GM13976 (cell line): ENCODE measurements at regions not wholly inside any gene's neighbourhood (a gene's known extent, or its start where the extent isn't known, plus 50 kb on each side); places are given as distances from the start of the nearest gene placed in this dataset.

ENCODE experiments used
- DNase-seq: peaks from one replicate; pipeline ENCODE4 v3.0.0; 2012; ENCODE audit warnings: low spot score
- in situ Hi-C: fragments of 300-500 bp; cut with MboI; formaldehyde crosslinking; loops from one replicate; pipeline ENCODE4 v1.12.0; 2022; ENCODE audit warnings: low sequenced_read_pairs, mixed read lengths, inconsistent platforms; ENCODE audit not compliant: unreplicated experiment
- TF ChIP-seq, protein P1 (sequence below): IDR thresholded peaks from 2 replicates; pipeline ENCODE4 v1.5.1; 2012; ENCODE audit warnings: borderline replicate concordance, mild to moderate bottlenecking; ENCODE audit not compliant: insufficient read depth; ENCODE audit errors: extremely low read depth, missing control alignments, control extremely low read depth

DNA sequence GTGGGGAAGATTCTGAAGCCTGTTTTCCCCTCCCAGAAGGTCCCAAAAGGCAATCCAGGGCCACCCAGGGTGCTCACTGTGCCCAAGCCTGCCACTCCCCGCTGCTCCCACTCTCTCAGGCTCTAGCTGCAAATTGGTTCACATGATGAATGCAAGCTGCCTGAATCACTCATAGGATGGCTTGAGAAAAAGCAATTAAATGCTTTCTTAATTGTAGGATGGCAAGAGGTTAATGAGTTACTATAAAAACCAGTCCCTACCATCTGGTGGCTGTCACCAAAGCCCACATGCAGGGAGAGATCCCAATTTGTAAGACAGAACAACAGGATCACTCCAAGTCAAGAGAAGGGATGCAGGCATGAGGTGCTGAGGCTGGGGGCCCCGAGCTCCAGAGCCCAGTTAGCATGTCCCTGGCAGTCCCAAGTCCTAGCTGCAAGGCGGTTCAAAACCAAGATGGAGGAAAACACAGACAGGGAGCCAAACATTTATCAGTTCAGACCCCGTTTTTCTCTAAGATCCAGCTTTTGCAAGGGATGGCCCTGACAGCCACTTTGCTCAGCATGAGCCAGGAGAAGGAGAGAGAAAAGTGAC is 207.1 kb downstream of the UACA start:
- TF ChIP-seq, protein P1, sequence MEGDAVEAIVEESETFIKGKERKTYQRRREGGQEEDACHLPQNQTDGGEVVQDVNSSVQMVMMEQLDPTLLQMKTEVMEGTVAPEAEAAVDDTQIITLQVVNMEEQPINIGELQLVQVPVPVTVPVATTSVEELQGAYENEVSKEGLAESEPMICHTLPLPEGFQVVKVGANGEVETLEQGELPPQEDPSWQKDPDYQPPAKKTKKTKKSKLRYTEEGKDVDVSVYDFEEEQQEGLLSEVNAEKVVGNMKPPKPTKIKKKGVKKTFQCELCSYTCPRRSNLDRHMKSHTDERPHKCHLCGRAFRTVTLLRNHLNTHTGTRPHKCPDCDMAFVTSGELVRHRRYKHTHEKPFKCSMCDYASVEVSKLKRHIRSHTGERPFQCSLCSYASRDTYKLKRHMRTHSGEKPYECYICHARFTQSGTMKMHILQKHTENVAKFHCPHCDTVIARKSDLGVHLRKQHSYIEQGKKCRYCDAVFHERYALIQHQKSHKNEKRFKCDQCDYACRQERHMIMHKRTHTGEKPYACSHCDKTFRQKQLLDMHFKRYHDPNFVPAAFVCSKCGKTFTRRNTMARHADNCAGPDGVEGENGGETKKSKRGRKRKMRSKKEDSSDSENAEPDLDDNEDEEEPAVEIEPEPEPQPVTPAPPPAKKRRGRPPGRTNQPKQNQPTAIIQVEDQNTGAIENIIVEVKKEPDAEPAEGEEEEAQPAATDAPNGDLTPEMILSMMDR, result no peak
- in situ Hi-C loops, result no loop called here
- no peak for DNase-seq

DNA sequence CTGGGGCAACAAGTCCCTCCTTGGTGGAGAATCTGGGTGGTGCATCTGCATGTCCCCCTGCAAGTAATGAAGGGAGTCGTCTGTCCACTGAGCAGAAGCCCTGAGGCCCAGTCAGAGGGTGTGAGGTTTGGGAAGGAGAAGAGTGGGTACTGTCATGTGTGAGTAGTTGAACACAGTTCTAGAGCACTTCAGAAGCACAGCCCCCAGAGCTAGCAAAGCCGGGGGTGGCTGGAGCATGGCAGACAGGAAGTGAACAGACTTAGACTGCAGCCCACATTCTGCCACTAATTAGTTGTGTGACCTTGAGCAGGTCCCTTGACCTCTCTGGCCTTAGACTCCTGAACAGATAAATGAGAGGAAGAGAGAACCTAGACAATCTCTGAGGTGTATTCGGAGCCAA is 207.6 kb downstream of the UACA start:
- TF ChIP-seq, protein P1, result no peak
- no peak for DNase-seq
- in situ Hi-C loops, result no loop called here

DNA sequence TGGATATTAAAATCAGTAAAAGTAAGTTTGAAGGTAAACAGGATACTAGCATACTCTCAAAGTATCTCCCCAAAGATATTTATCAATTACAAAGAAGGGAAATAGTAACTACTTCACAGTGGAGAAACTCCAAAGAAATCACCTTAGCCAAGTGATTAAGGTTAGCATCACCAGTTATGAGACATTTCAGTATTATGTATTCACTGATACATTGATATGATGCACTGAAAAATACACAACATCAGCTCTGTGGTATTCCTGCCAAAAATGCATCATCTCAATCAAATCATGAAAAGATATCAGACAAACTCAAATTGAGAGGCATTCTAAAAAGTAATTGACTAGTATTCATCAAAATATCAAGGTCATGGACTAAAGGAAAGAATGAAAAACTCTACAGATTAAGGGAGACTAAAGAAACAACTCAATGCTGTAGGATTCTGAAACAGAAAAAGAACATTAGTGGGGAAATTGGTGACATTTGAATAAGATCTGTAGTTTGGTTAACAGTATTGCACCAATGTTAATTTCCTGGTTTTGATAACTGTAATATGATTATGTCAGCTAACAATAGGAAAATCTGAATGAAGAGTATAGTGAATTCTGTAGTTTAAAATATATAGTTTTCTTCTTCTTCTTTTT is 215.4 kb downstream of the UACA start:
- in situ Hi-C loops, result no loop called here
- no peak for DNase-seq
- TF ChIP-seq, protein P1, result no peak

DNA sequence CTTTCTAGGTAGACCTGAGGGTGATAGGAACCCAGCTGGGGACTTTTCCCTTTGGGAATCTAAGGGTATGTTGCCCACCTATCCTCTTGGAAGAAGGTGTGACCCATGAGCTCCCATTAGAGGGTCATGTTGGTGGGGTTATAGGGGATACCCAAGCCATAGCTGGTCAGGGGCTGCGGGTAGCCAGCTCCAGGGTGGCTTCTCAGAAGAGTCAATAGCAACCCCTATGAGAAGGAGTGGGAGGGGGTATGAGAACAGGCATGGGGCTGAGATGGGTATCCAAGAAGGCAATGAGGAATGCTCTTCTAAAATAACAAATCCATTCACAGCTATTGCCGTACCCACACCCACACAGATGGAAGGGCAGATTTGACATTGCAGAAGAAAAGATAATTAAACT is 217.8 kb downstream of the UACA start:
- no peak for DNase-seq
- TF ChIP-seq, protein P1, result no peak
- in situ Hi-C loops, result no loop called here

DNA sequence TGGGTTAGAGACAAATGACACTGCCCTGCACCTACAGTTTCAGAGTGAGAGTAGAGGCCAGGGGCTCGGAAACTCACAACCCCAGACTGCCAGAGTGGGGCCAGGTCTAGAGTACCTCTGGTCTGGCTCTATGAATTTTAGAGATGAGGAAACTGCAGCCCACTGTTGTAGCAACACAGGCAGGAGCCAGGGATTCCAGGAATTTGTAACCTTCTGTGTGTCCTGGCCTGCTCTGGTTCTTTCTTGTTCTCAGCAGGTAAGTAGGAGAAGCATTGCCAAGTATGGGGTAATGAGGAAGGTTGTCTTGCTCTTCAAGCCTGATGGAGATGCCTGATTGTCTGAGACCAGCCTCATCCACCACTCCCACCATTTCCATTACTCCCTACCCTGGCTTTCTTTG is 221.8 kb downstream of the UACA start:
- in situ Hi-C loops, result no loop called here
- no peak for DNase-seq
- TF ChIP-seq, protein P1, result no peak

DNA sequence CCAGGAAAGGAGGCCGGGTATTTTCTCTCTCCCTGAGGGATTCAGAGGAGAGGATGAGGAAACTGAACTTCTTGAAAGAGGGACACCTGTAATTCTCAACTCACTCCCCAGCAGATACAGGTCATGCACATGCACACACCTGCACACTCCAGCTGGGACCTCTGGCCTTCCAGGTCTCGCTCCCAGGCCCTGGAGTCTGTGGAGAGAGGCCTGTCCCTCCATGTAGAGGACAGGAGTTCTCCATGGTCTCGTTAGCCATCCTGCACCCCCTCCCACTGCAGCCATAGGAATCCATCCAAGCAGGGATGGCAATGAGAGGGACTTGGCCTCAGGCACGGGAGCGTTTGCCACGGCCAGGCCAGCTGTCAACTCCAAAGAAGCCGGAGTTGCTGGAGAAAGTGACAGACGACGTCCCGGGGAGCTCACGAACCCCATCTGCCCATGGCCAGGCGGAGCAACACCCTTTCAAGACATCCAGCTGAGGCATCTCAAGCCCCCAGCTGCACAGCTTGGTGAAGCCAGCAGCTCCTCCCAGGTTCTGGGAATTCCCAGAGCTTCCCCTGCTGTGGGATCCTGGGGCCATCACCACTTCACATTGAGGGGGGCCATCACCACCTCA is 223.3 kb downstream of the UACA start:
- in situ Hi-C loops, result no loop called here
- no peak for DNase-seq
- TF ChIP-seq, protein P1, result no peak
